ENCODE measurements at regions not wholly inside any gene's neighbourhood (a gene's known extent, or its start where the extent isn't known, plus 50 kb on each side); places are given as distances from the start of the nearest gene placed in this dataset.

- peaks cover 34 to 94% of the 10 kb centered on the region in 2 experiments for H3K27me3 ChIP-seq (ENCODE audit: control insufficient read depth in 1 of 2, insufficient read depth in 2 of 2, low read length in 2 of 2)
- no peaks in the 10 kb centered on the region for H3K4me1 ChIP-seq (ENCODE audit: insufficient read depth, low read length)
- POLR2A ChIA-PET, result no interaction called here
- H4K20me1 ChIP-seq (ENCODE audit: insufficient read depth, low read length), result no peaks in the 10 kb centered on the region; the same call in 1 of the 2 replicates
- H3K4me2 ChIP-seq (ENCODE audit: low read depth, low read length), result no peak overlapping the region
- H3K36me3 ChIP-seq (replicated peaks in 1 of 2; ENCODE audit: control insufficient read depth in 1 of 2, insufficient read depth in 2 of 2, low read length in 2 of 2), result no peaks in the 10 kb centered on the region
- no peak overlapping the region for H3K4me3 ChIP-seq (replicated peaks in 1 of 3; ENCODE audit: insufficient read depth in 1 of 3, low read depth in 2 of 3, low read length in 3 of 3)
- no peak overlapping the region for H3K27ac ChIP-seq (ENCODE audit: extremely low read length, insufficient read depth, low read length)
- intact Hi-C loops (cut with micrococcal nuclease; ENCODE audit: unreplicated experiment), result no loop called here
- H2AFZ ChIP-seq (ENCODE audit: low read length), result no peak overlapping the region
- DNase-seq (ENCODE audit: low spot score), result no peak
- H3K79me2 ChIP-seq (ENCODE audit: insufficient read depth, low read length), result no peaks in the 10 kb centered on the region
- CTCF ChIA-PET (ENCODE audit: low intra/inter-chr PET ratio, low total read pairs), result no interaction called here
- no peak overlapping the region for H3K9ac ChIP-seq (ENCODE audit: insufficient read depth, low read depth, low read length)
- TF ChIP-seq AGO1 (IDR thresholded peaks at IDR 0.05; ENCODE audit: low read depth, low read length, poor library complexity, severe bottlenecking) (no peak), ZMYM3 (CRISPR knock-in tag; IDR thresholded peaks at IDR 0.05) (no peak), ZNF407 (CRISPR knock-in tag; IDR thresholded peaks at IDR 0.05; ENCODE audit: not compliant biosample characterization) (no peak), ADNP (CRISPR knock-in tag; IDR thresholded peaks at IDR 0.05) (no peak)
- FAIRE-seq, result no peak
- no TSS peak for BruUV-seq (replicated peaks)
- in situ Hi-C loops (cut with HindIII; ENCODE audit: extremely low pct_ligation_motif_present, low pct_unique_long_range_greater_than_20kb), result no loop called here
- ATAC-seq, result no peak
- no peaks in the 10 kb centered on the region for H3K9me3 ChIP-seq (ENCODE audit: low read length)
- 18% methylated on average over 8 of the region's 8 CpGs for WGBS (ENCODE audit: low lambda C conversion rate)
These were observed 183.4 kb downstream of the ENGASE start for GRCh38 chr17:79258041-79258440.

All from HepG2 (cell line).